ENCODE measurements at regions not wholly inside any gene's neighbourhood (a gene's known extent, or its start where the extent isn't known, plus 50 kb on each side); places are given as distances from the start of the nearest gene placed in this dataset.

GRCh38 chr5:138696501-138696900, 56.7 kb upstream of the CTNNA1 start:
- no peak for DNase-seq
- Histone ChIP-seq H4K20me1 (ENCODE audit: insufficient read depth, low read length) (no peaks in the 10 kb centered on the region), H3K27ac (ENCODE audit: low read length) (no peak overlapping the region), H3K4me1 (ENCODE audit: insufficient read depth, low read length) (peaks cover 10% of the 10 kb centered on the region), H2AFZ (ENCODE audit: low read depth, low read length) (no peak overlapping the region), H3K27me3 (ENCODE audit: insufficient read depth, low read length, poor library complexity) (no peaks in the 10 kb centered on the region), H3K36me3 (ENCODE audit: insufficient read depth, low read length) (no peaks in the 10 kb centered on the region), H3K79me2 (ENCODE audit: insufficient read depth, low read length) (no peaks in the 10 kb centered on the region), H3K4me3 (ENCODE audit: low read depth in 1 of 2, low read length in 2 of 2) (no peak overlapping the region), H3K9ac (ENCODE audit: low read depth, low read length) (no peak overlapping the region), H3K9me3 (ENCODE audit: insufficient read depth, low read length, severe bottlenecking) (peaks cover 2% of the 10 kb centered on the region), H3K4me2 (ENCODE audit: insufficient read depth, low read length) (no peak overlapping the region)
- TF ChIP-seq EZH2 (IDR thresholded peaks at IDR 0.05; ENCODE audit: borderline replicate concordance, low read depth, low read length, severe bottlenecking) (no peak), CTCF (IDR thresholded peaks at IDR 0.05; ENCODE audit: borderline replicate concordance, extremely low read depth, low read length, poor library complexity, severe bottlenecking) (no peak)
- no peak for ATAC-seq (ENCODE audit: insufficient read depth, low read depth)

GRCh38 chr5:138695781-138696180, 57.4 kb upstream of the CTNNA1 start:
- H3K27ac ChIP-seq (ENCODE audit: low read length): no peak overlapping the region
- no peaks in the 10 kb centered on the region for H3K36me3 ChIP-seq (ENCODE audit: insufficient read depth, low read length)
- no peak for ATAC-seq (ENCODE audit: insufficient read depth, low read depth)

GRCh38 chr5:138694146-138694545, 59.1 kb upstream of the CTNNA1 start:
- Histone ChIP-seq H4K20me1 (ENCODE audit: insufficient read depth, low read length) (no peaks in the 10 kb centered on the region), H3K27ac (ENCODE audit: low read length) (no peak overlapping the region), H3K9ac (ENCODE audit: low read depth, low read length) (no peak overlapping the region), H3K79me2 (ENCODE audit: insufficient read depth, low read length) (no peaks in the 10 kb centered on the region), H3K27me3 (ENCODE audit: insufficient read depth, low read length, poor library complexity) (no peaks in the 10 kb centered on the region), H3K4me2 (ENCODE audit: insufficient read depth, low read length) (no peak overlapping the region), H3K36me3 (ENCODE audit: insufficient read depth, low read length) (no peaks in the 10 kb centered on the region), H3K4me3 (ENCODE audit: low read depth in 1 of 2, low read length in 2 of 2) (no peak overlapping the region), H2AFZ (ENCODE audit: low read depth, low read length) (no peak overlapping the region), H3K9me3 (ENCODE audit: insufficient read depth, low read length, severe bottlenecking) (peaks cover 2% of the 10 kb centered on the region), H3K4me1 (ENCODE audit: insufficient read depth, low read length) (peaks cover 10% of the 10 kb centered on the region)
- no peak for ATAC-seq (ENCODE audit: insufficient read depth, low read depth)
- DNase-seq: no peak
- TF ChIP-seq CTCF (IDR thresholded peaks at IDR 0.05; ENCODE audit: borderline replicate concordance, extremely low read depth, low read length, poor library complexity, severe bottlenecking) (no peak), EZH2 (IDR thresholded peaks at IDR 0.05; ENCODE audit: borderline replicate concordance, low read depth, low read length, severe bottlenecking) (no peak)

More at GRCh38 chr5:138695781-138696180, 57.4 kb upstream of the CTNNA1 start:
- no peaks in the 10 kb centered on the region for H3K79me2 ChIP-seq (ENCODE audit: insufficient read depth, low read length)
- no peak overlapping the region for H3K9ac ChIP-seq (ENCODE audit: low read depth, low read length)
- H2AFZ ChIP-seq (ENCODE audit: low read depth, low read length): no peak overlapping the region
- no peak overlapping the region for H3K4me2 ChIP-seq (ENCODE audit: insufficient read depth, low read length)
- H3K4me3 ChIP-seq (ENCODE audit: low read depth in 1 of 2, low read length in 2 of 2): no peak overlapping the region
- no peaks in the 10 kb centered on the region for H4K20me1 ChIP-seq (ENCODE audit: insufficient read depth, low read length)
- H3K27me3 ChIP-seq (ENCODE audit: insufficient read depth, low read length, poor library complexity): no peaks in the 10 kb centered on the region
- DNase-seq: no peak
- no peak for TF ChIP-seq CTCF (IDR thresholded peaks at IDR 0.05; ENCODE audit: borderline replicate concordance, extremely low read depth, low read length, poor library complexity, severe bottlenecking)
- no peak for TF ChIP-seq EZH2 (IDR thresholded peaks at IDR 0.05; ENCODE audit: borderline replicate concordance, low read depth, low read length, severe bottlenecking)
- H3K4me1 ChIP-seq (ENCODE audit: insufficient read depth, low read length): peaks cover 10% of the 10 kb centered on the region
- peaks cover 2% of the 10 kb centered on the region for H3K9me3 ChIP-seq (ENCODE audit: insufficient read depth, low read length, severe bottlenecking)

GRCh38 chr5:138692370-138692769, 60.9 kb upstream of the CTNNA1 start:
- DNase-seq (no peak), ATAC-seq (ENCODE audit: insufficient read depth, low read depth) (no peak)
- Histone ChIP-seq H4K20me1 (ENCODE audit: insufficient read depth, low read length) (no peaks in the 10 kb centered on the region), H3K36me3 (ENCODE audit: insufficient read depth, low read length) (no peaks in the 10 kb centered on the region), H3K9me3 (ENCODE audit: insufficient read depth, low read length, severe bottlenecking) (peaks cover 2% of the 10 kb centered on the region), H2AFZ (ENCODE audit: low read depth, low read length) (no peak overlapping the region), H3K27ac (ENCODE audit: low read length) (no peak overlapping the region), H3K9ac (ENCODE audit: low read depth, low read length) (no peak overlapping the region), H3K4me1 (ENCODE audit: insufficient read depth, low read length) (no peaks in the 10 kb centered on the region), H3K4me3 (ENCODE audit: low read depth in 1 of 2, low read length in 2 of 2) (no peak overlapping the region), H3K27me3 (ENCODE audit: insufficient read depth, low read length, poor library complexity) (no peaks in the 10 kb centered on the region), H3K79me2 (ENCODE audit: insufficient read depth, low read length) (no peaks in the 10 kb centered on the region), H3K4me2 (ENCODE audit: insufficient read depth, low read length) (no peak overlapping the region)
- TF ChIP-seq EZH2 (IDR thresholded peaks at IDR 0.05; ENCODE audit: borderline replicate concordance, low read depth, low read length, severe bottlenecking): no peak
- no peak for TF ChIP-seq CTCF (IDR thresholded peaks at IDR 0.05; ENCODE audit: borderline replicate concordance, extremely low read depth, low read length, poor library complexity, severe bottlenecking)
